SK-N-SH treated with all-trans-retinoic acid at 6 μM for 48 hours (cell line): ENCODE measurements at regions not wholly inside any gene's neighbourhood (a gene's known extent, or its start where the extent isn't known, plus 50 kb on each side); places are given as distances from the start of the nearest gene placed in this dataset.

Experiments used
- CREB5 ChIP-seq: fragments of 250-450 bp; sonication (Bioruptor Pico); IDR thresholded peaks from 2 replicates; pipeline ENCODE4 v1.5.1; 2020; ENCODE audit warnings: low read depth, mild to moderate bottlenecking, moderate library complexity
- ESRRG ChIP-seq: fragments of 250-450 bp; sonication (Bioruptor Pico); IDR thresholded peaks from 2 replicates; pipeline ENCODE4 v1.6.1; 2021; ENCODE audit warnings: mild to moderate bottlenecking
- OSR1 ChIP-seq: fragments of 250-450 bp; sonication (Bioruptor Pico); IDR thresholded peaks from 2 replicates; pipeline ENCODE4 v1.8.0; 2022; ENCODE audit warnings: moderate library complexity, mild to moderate bottlenecking, inconsistent platforms
- PATZ1 ChIP-seq: fragments of 250-450 bp; sonication (Bioruptor Pico); IDR thresholded peaks from 2 replicates; pipeline ENCODE4 v1.8.0; 2020; ENCODE audit warnings: mild to moderate bottlenecking, moderate library complexity, borderline replicate concordance
- RARB ChIP-seq: fragments of 250-450 bp; sonication (Bioruptor Pico); IDR thresholded peaks from 2 replicates; pipeline ENCODE4 v1.8.0; 2021; ENCODE audit warnings: mild to moderate bottlenecking, moderate library complexity
- TCF4 ChIP-seq: fragments of 250-450 bp; sonication (Bioruptor Pico); IDR thresholded peaks from 2 replicates; pipeline ENCODE4 v1.8.0; 2021; ENCODE audit warnings: mild to moderate bottlenecking, moderate library complexity, borderline replicate concordance
- TSHZ2 ChIP-seq: fragments of 250-450 bp; sonication (Bioruptor Pico); IDR thresholded peaks from 2 replicates; pipeline ENCODE4 v1.5.0; 2020; ENCODE audit warnings: mild to moderate bottlenecking, moderate library complexity
- ZFP3 ChIP-seq: fragments of 250-450 bp; sonication (Bioruptor Pico); IDR thresholded peaks from 2 replicates; pipeline ENCODE4 v1.5.0; 2020; ENCODE audit warnings: mild to moderate bottlenecking, moderate library complexity
- ZFP30 ChIP-seq: fragments of 450-650 bp; formaldehyde crosslinking; IDR thresholded peaks from 2 replicates; pipeline ENCODE4 v1.5.0; 2022; ENCODE audit warnings: mild to moderate bottlenecking, moderate library complexity
- ZNF70 ChIP-seq: fragments of 450-650 bp; formaldehyde crosslinking; IDR thresholded peaks from 2 replicates; pipeline ENCODE4 v1.5.0; 2020; ENCODE audit warnings: mild to moderate bottlenecking, moderate library complexity

- TF ChIP-seq ESRRG (CRISPR knock-in tag) (no peak), ZFP3 (CRISPR knock-in tag) (no peak), TCF4 (CRISPR knock-in tag) (peak; percentile 97), ZFP30 (CRISPR knock-in tag) (no peak), PATZ1 (CRISPR knock-in tag) (no peak), ZNF70 (CRISPR knock-in tag) (no peak), RARB (no peak), CREB5 (CRISPR knock-in tag) (peak; percentile 51; the same call in 1 of the 2 replicates), OSR1 (no peak), TSHZ2 (peak; percentile 90)
Observed at GRCh38 chr14:101405171-101405883, 156.0 kb upstream of the DIO3 start.
